Frontal cortex (tissue), 3 donors: ENCODE measurements at regions not wholly inside any gene's neighbourhood (a gene's known extent, or its start where the extent isn't known, plus 50 kb on each side); places are given as distances from the start of the nearest gene placed in this dataset.
A peak's percentile ranks its signal among the peaks of the same experiment; 100 is the strongest.

ENCODE experiments used
- DNase-seq, 2 donors: peaks; one replicate each; pipeline ENCODE4 v3.0.0; 2012; ENCODE audit warnings: low spot score in 2 of 2
- FAIRE-seq: peaks from 2 replicates; lab custom pipeline; 2012; peaks lifted over from hg19 to GRCh38; lab: Jason Lieb, UNC
- donor health status: control.
- donor health status: control.
- donor health status: control.

GRCh38 chr2:183214680-183215079, 90.4 kb downstream of the NUP35 start:
- FAIRE-seq = no peak
- no peak for DNase-seq

- DNase-seq (no peak), FAIRE-seq (no peak)
These were observed 91.7 kb downstream of the NUP35 start for GRCh38 chr2:183215917-183216316.

GRCh38 chr2:183219888-183220287, 95.6 kb downstream of the NUP35 start:
- DNase-seq (no peak), FAIRE-seq (no peak)

GRCh38 chr2:183222751-183223150, 98.5 kb downstream of the NUP35 start:
- DNase-seq = no peak
- no peak for FAIRE-seq

- no peak for DNase-seq
- no peak for FAIRE-seq
These were observed 100.7 kb downstream of the NUP35 start for GRCh38 chr2:183224948-183225347.

- DNase-seq = no peak
- no peak for FAIRE-seq
These were observed 102.9 kb downstream of the NUP35 start for GRCh38 chr2:183227176-183227575.

GRCh38 chr2:183229386-183229785, 105.1 kb downstream of the NUP35 start:
- DNase-seq = no peak
- no peak for FAIRE-seq

- FAIRE-seq = no peak
- DNase-seq = no peak
These were observed 108.1 kb downstream of the NUP35 start for GRCh38 chr2:183232161-183232865.

GRCh38 chr2:183242937-183243336, 118.7 kb downstream of the NUP35 start:
- FAIRE-seq (no peak), DNase-seq (no peak)

GRCh38 chr2:183243758-183244157, 119.5 kb downstream of the NUP35 start:
- DNase-seq = no peak
- FAIRE-seq = no peak

- no peak for FAIRE-seq
- DNase-seq = no peak
These were observed 120.1 kb downstream of the NUP35 start for GRCh38 chr2:183244300-183244844.

GRCh38 chr2:183248866-183249567, 124.8 kb downstream of the NUP35 start:
- peak in 1 of 2 donors; percentile 25 for DNase-seq

GRCh38 chr2:183250061-183250460, 125.8 kb downstream of the NUP35 start:
- DNase-seq = no peak
- no peak for FAIRE-seq

More at GRCh38 chr2:183248866-183249567, 124.8 kb downstream of the NUP35 start:
- peak; percentile 96 for FAIRE-seq

- FAIRE-seq (no peak), DNase-seq (no peak)
These were observed 126.2 kb downstream of the NUP35 start for GRCh38 chr2:183250472-183250871.

GRCh38 chr2:183253441-183254130, 129.3 kb downstream of the NUP35 start:
- DNase-seq (peak in 1 of 2 donors; percentile 8), FAIRE-seq (no peak)

GRCh38 chr2:183255411-183255810, 131.2 kb downstream of the NUP35 start:
- DNase-seq (no peak), FAIRE-seq (no peak)

- FAIRE-seq (no peak), DNase-seq (no peak)
These were observed 135.7 kb downstream of the NUP35 start for GRCh38 chr2:183259921-183260320.

- no peak for DNase-seq
- no peak for FAIRE-seq
These were observed 136.3 kb downstream of the NUP35 start for GRCh38 chr2:183260527-183260926.

- FAIRE-seq (no peak), DNase-seq (no peak)
These were observed 140.8 kb downstream of the NUP35 start for GRCh38 chr2:183264890-183265535.

- FAIRE-seq (no peak), DNase-seq (no peak)
These were observed 143.0 kb downstream of the NUP35 start for GRCh38 chr2:183267148-183267827.
